Karpas-422 (cell line): ENCODE measurements at regions not wholly inside any gene's neighbourhood (a gene's known extent, or its start where the extent isn't known, plus 50 kb on each side); places are given as distances from the start of the nearest gene placed in this dataset.
"Not testable (repeated sequence)": the region's sequence is repeated elsewhere in the genome, so short reads cannot be mapped to it uniquely, and the experiment has no call there.

Experiments used
- DNase-seq: peaks from one replicate; pipeline ENCODE4 v3.0.0-alpha.2; 2015
- H2AFZ ChIP-seq: fragments of 200-600 bp; sonication (generic); 2 replicates; pipeline ENCODE4 v1.6.1; 2014; ENCODE audit warnings: antibody characterized with exemption, low read length, mixed read lengths
- H3K27ac ChIP-seq: fragments of 200-600 bp; sonication (generic); 2 replicates; pipeline ENCODE4 v1.5.1; 2014; ENCODE audit warnings: mild to moderate bottlenecking, low read length, moderate library complexity
- H3K27me3 ChIP-seq: fragments of 200-600 bp; sonication (generic); 2 replicates; pipeline ENCODE4 v1.6.1; 2014; ENCODE audit warnings: low read length, mixed read lengths
- H3K36me3 ChIP-seq: fragments of 200-600 bp; sonication (generic); 2 replicates; pipeline ENCODE4 v1.6.1; 2014; ENCODE audit warnings: low read length, mixed read lengths; ENCODE audit not compliant: insufficient read depth
- H3K4me1 ChIP-seq: fragments of 200-600 bp; sonication (generic); 2 replicates; pipeline ENCODE4 v1.6.1; 2014; ENCODE audit warnings: mild to moderate bottlenecking, low read length, mixed read lengths
- H3K4me2 ChIP-seq: fragments of 200-600 bp; sonication (generic); 2 replicates; pipeline ENCODE4 v1.6.1; 2014; ENCODE audit warnings: low read length, low read depth, mild to moderate bottlenecking; ENCODE audit not compliant: poor library complexity, severe bottlenecking
- H3K4me3 ChIP-seq: fragments of 200-600 bp; sonication (generic); 2 replicates; pipeline ENCODE4 v1.5.1; 2014; ENCODE audit warnings: mild to moderate bottlenecking, antibody characterized with exemption, low read length, mixed read lengths
- H3K79me2 ChIP-seq: fragments of 200-600 bp; sonication (generic); 2 replicates; pipeline ENCODE4 v1.6.1; 2014; ENCODE audit warnings: mild to moderate bottlenecking, low read length, mixed read lengths
- H3K9ac ChIP-seq: fragments of 200-600 bp; sonication (generic); 2 replicates; pipeline ENCODE4 v1.6.0; 2014; ENCODE audit warnings: low read length
- H3K9me2 ChIP-seq: fragments of 200-600 bp; sonication (generic), shearing (Covaris generic); replicated peaks from 2 replicates; pipeline ENCODE4 v1.6.0; 2014; ENCODE audit warnings: mild to moderate bottlenecking, low read length, moderate library complexity; ENCODE audit not compliant: insufficient read depth
- H3K9me3 ChIP-seq: fragments of 300-700, 200-600 bp; sonication (generic); 2 replicates; pipeline ENCODE4 v1.6.1; 2014; ENCODE audit warnings: low read length, mixed read lengths
- H4K20me1 ChIP-seq: fragments of 200-600 bp; sonication (generic); 2 replicates; pipeline ENCODE4 v1.6.1; 2014; ENCODE audit warnings: mild to moderate bottlenecking, antibody characterized with exemption, low read length, low read depth; ENCODE audit not compliant: insufficient read depth

GRCh38 chr2:220583725-220584124, 956.3 kb downstream of the SLC4A3 start:
- Histone ChIP-seq H3K36me3 (no peaks in the 10 kb centered on the region), H3K79me2 (no peaks in the 10 kb centered on the region)

GRCh38 chr2:220585241-220585640, 957.8 kb downstream of the SLC4A3 start:
- no peak overlapping the region for H3K4me3 ChIP-seq
- H3K36me3 ChIP-seq, result no peaks in the 10 kb centered on the region
- H3K9me2 ChIP-seq, result no peaks in the 10 kb centered on the region
- H2AFZ ChIP-seq, result no peak overlapping the region
- no peak for DNase-seq
- no peaks in the 10 kb centered on the region for H3K79me2 ChIP-seq
- H3K27ac ChIP-seq, result no peak overlapping the region
- H4K20me1 ChIP-seq, result no peaks in the 10 kb centered on the region
- no peak overlapping the region for H3K4me2 ChIP-seq
- H3K27me3 ChIP-seq, result no peaks in the 10 kb centered on the region
- H3K9me3 ChIP-seq, result no peaks in the 10 kb centered on the region
- no peaks in the 10 kb centered on the region for H3K4me1 ChIP-seq
- no peak overlapping the region for H3K9ac ChIP-seq

More at GRCh38 chr2:220583725-220584124, 956.3 kb downstream of the SLC4A3 start:
- no peak overlapping the region for H3K9ac ChIP-seq
- no peak for DNase-seq
- H3K4me1 ChIP-seq, result no peaks in the 10 kb centered on the region
- no peaks in the 10 kb centered on the region for H3K9me3 ChIP-seq
- H3K27ac ChIP-seq, result no peak overlapping the region
- no peaks in the 10 kb centered on the region for H3K9me2 ChIP-seq
- H3K4me2 ChIP-seq, result no peak overlapping the region
- H2AFZ ChIP-seq, result no peak overlapping the region
- no peaks in the 10 kb centered on the region for H4K20me1 ChIP-seq
- no peaks in the 10 kb centered on the region for H3K27me3 ChIP-seq
- H3K4me3 ChIP-seq, result no peak overlapping the region

GRCh38 chr2:220586980-220587530, 959.6 kb downstream of the SLC4A3 start:
- H3K4me2 ChIP-seq, result no peak overlapping the region
- no peak overlapping the region for H3K9ac ChIP-seq
- no peaks in the 10 kb centered on the region for H3K27me3 ChIP-seq
- H3K79me2 ChIP-seq, result no peaks in the 10 kb centered on the region
- no peak overlapping the region for H3K4me3 ChIP-seq
- no peaks in the 10 kb centered on the region for H3K9me3 ChIP-seq
- no peak for DNase-seq
- H3K9me2 ChIP-seq, result no peaks in the 10 kb centered on the region
- no peaks in the 10 kb centered on the region for H4K20me1 ChIP-seq
- H3K36me3 ChIP-seq, result no peaks in the 10 kb centered on the region
- H2AFZ ChIP-seq, result no peak overlapping the region
- H3K4me1 ChIP-seq, result no peaks in the 10 kb centered on the region
- no peak overlapping the region for H3K27ac ChIP-seq

- H3K4me2 ChIP-seq, result no peak overlapping the region
- H3K4me1 ChIP-seq, result no peaks in the 10 kb centered on the region
- no peaks in the 10 kb centered on the region for H3K79me2 ChIP-seq
- H3K9ac ChIP-seq, result no peak overlapping the region
- no peaks in the 10 kb centered on the region for H3K9me2 ChIP-seq
- H3K27me3 ChIP-seq, result no peaks in the 10 kb centered on the region
- no peaks in the 10 kb centered on the region for H3K36me3 ChIP-seq
- H3K27ac ChIP-seq, result no peak overlapping the region
- no peaks in the 10 kb centered on the region for H4K20me1 ChIP-seq
- H3K9me3 ChIP-seq, result no peaks in the 10 kb centered on the region
- H3K4me3 ChIP-seq, result no peak overlapping the region
- DNase-seq, result no peak
- no peak overlapping the region for H2AFZ ChIP-seq
These were observed 960.7 kb downstream of the SLC4A3 start for GRCh38 chr2:220588148-220588547.

GRCh38 chr2:220590476-220590875, 963.0 kb downstream of the SLC4A3 start:
- H3K79me2 ChIP-seq, result no peaks in the 10 kb centered on the region
- H2AFZ ChIP-seq, result no peak overlapping the region
- no peaks in the 10 kb centered on the region for H3K27me3 ChIP-seq
- H3K36me3 ChIP-seq, result no peaks in the 10 kb centered on the region
- no peaks in the 10 kb centered on the region for H3K4me1 ChIP-seq
- no peaks in the 10 kb centered on the region for H4K20me1 ChIP-seq
- DNase-seq, result no peak
- no peak overlapping the region for H3K4me3 ChIP-seq
- no peak overlapping the region for H3K9ac ChIP-seq
- no peak overlapping the region for H3K4me2 ChIP-seq
- H3K27ac ChIP-seq, result no peak overlapping the region
- no peaks in the 10 kb centered on the region for H3K9me3 ChIP-seq
- no peaks in the 10 kb centered on the region for H3K9me2 ChIP-seq

GRCh38 chr2:220593526-220593925, 966.1 kb downstream of the SLC4A3 start:
- Histone ChIP-seq H3K36me3 (no peaks in the 10 kb centered on the region), H3K27ac (no peak overlapping the region), H3K9ac (no peak overlapping the region), H2AFZ (no peak overlapping the region), H3K79me2 (no peaks in the 10 kb centered on the region), H4K20me1 (no peaks in the 10 kb centered on the region), H3K9me3 (no peaks in the 10 kb centered on the region), H3K9me2 (no peaks in the 10 kb centered on the region), H3K27me3 (no peaks in the 10 kb centered on the region), H3K4me3 (no peak overlapping the region), H3K4me1 (no peaks in the 10 kb centered on the region), H3K4me2 (no peak overlapping the region)
- DNase-seq, result no peak

GRCh38 chr2:220601674-220602073, 970.4 kb downstream of the EPHA4 start:
- H3K27me3 ChIP-seq, result no peaks in the 10 kb centered on the region
- no peak overlapping the region for H3K4me2 ChIP-seq
- no peaks in the 10 kb centered on the region for H3K79me2 ChIP-seq
- H3K27ac ChIP-seq, result no peak overlapping the region
- no peaks in the 10 kb centered on the region for H3K36me3 ChIP-seq
- no peaks in the 10 kb centered on the region for H3K4me1 ChIP-seq
- H3K4me3 ChIP-seq, result no peak overlapping the region
- H3K9ac ChIP-seq, result no peak overlapping the region
- H4K20me1 ChIP-seq, result no peaks in the 10 kb centered on the region
- no peak for DNase-seq
- H2AFZ ChIP-seq, result no peak overlapping the region
- H3K9me2 ChIP-seq, result no peaks in the 10 kb centered on the region
- no peaks in the 10 kb centered on the region for H3K9me3 ChIP-seq

GRCh38 chr2:220613004-220613403, 959.1 kb downstream of the EPHA4 start:
- DNase-seq, result not testable (repeated sequence)

GRCh38 chr2:220614064-220614463, 958.0 kb downstream of the EPHA4 start:
- no peak overlapping the region for H3K4me2 ChIP-seq
- H3K9ac ChIP-seq, result no peak overlapping the region
- no peak overlapping the region for H3K4me3 ChIP-seq
- H3K9me2 ChIP-seq, result no peaks in the 10 kb centered on the region
- no peaks in the 10 kb centered on the region for H3K27me3 ChIP-seq
- DNase-seq, result no peak
- H3K9me3 ChIP-seq, result no peaks in the 10 kb centered on the region
- H3K27ac ChIP-seq, result no peak overlapping the region
- H3K79me2 ChIP-seq, result no peaks in the 10 kb centered on the region
- no peak overlapping the region for H2AFZ ChIP-seq
- H3K36me3 ChIP-seq, result no peaks in the 10 kb centered on the region
- H3K4me1 ChIP-seq, result no peaks in the 10 kb centered on the region
- no peaks in the 10 kb centered on the region for H4K20me1 ChIP-seq

More at GRCh38 chr2:220613004-220613403, 959.1 kb downstream of the EPHA4 start:
- not testable (repeated sequence) for H3K4me1 ChIP-seq, H3K4me2 ChIP-seq, H3K9me3 ChIP-seq, H3K9ac ChIP-seq, H3K4me3 ChIP-seq, H3K27ac ChIP-seq, H2AFZ ChIP-seq, H3K36me3 ChIP-seq, H3K27me3 ChIP-seq, H3K79me2 ChIP-seq, H3K9me2 ChIP-seq, H4K20me1 ChIP-seq
